ENCODE measurements at regions not wholly inside any gene's neighbourhood (a gene's known extent, or its start where the extent isn't known, plus 50 kb on each side); places are given as distances from the start of the nearest gene placed in this dataset.

DNA sequence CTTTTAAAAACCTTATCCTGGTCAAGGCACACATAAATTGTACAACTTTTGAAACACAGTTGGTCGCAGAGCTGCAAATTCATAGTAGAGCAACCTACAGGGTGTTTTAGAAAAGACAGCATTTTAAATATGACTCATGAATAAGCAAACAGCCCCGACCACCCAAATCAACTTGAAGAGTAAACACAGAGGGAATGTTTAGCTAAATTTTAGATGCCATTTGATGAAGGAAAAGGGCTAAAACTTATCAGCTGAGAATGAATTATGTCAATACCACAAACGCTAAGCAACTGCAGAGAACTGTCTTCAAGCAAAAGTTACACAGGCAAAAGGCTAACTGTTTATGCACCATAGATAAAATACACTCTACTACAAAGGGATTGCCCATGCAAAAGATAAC lies 427.5 kb upstream of the PSMD7 start:
- no peak for DNase-seq
- Histone ChIP-seq H3K4me1 (ENCODE audit: control insufficient read depth, insufficient read depth, low read length) (no peaks in the 10 kb centered on the region), H2BK20ac (ENCODE audit: low read depth, low read length) (no peak overlapping the region), H4K5ac (ENCODE audit: low read depth, low read length) (no peak overlapping the region), H3K9me3 (ENCODE audit: control insufficient read depth, insufficient read depth, low read length) (no peaks in the 10 kb centered on the region), H2BK15ac (ENCODE audit: low read depth, low read length) (no peak overlapping the region), H2AK5ac (ENCODE audit: low read depth, low read length) (no peak overlapping the region), H2BK5ac (ENCODE audit: low read depth, low read length, poor library complexity, severe bottlenecking) (no peak overlapping the region), H3K27me3 (ENCODE audit: control insufficient read depth, insufficient read depth, low read length) (no peaks in the 10 kb centered on the region), H3K36me3 (ENCODE audit: control insufficient read depth, insufficient read depth, low read length) (no peaks in the 10 kb centered on the region), H3K4me2 (ENCODE audit: low read depth, low read length) (no peak overlapping the region), H2AK9ac (replicated peaks; ENCODE audit: low read depth, low read length, poor library complexity) (no peak overlapping the region), H3K27ac (ENCODE audit: insufficient read depth, low read length) (no peak overlapping the region), H3K4ac (ENCODE audit: low read depth, low read length) (no peak overlapping the region), H4K91ac (ENCODE audit: insufficient read depth, low read depth, low read length) (no peak overlapping the region), H3K14ac (replicated peaks; ENCODE audit: low read depth, low read length) (no peak overlapping the region), H3K4me3 (ENCODE audit: insufficient read depth, low read depth, low read length) (no peak overlapping the region), H2BK120ac (ENCODE audit: low read depth, low read length) (no peak overlapping the region), H3K9me1 (ENCODE audit: insufficient read depth, low read length) (no peaks in the 10 kb centered on the region), H3K9ac (ENCODE audit: low read depth, low read length) (no peak overlapping the region), H4K20me1 (ENCODE audit: insufficient read depth, low read length) (no peaks in the 10 kb centered on the region), H3K18ac (ENCODE audit: low read depth, low read length) (no peak overlapping the region), H2AFZ (replicated peaks; ENCODE audit: low read length, poor library complexity) (no peak overlapping the region), H3K79me1 (ENCODE audit: low read depth in 1 of 2, low read length in 2 of 2) (no peaks in the 10 kb centered on the region), H3K23ac (ENCODE audit: low read depth, low read length) (no peak overlapping the region), H3K56ac (ENCODE audit: extremely low read depth, insufficient read depth, low read length) (no peak overlapping the region), H4K8ac (ENCODE audit: low read depth in 2 of 2, low read length in 2 of 2) (no peak overlapping the region)
- no TSS peak for BruUV-seq (replicated peaks)
- no peak for ATAC-seq (ENCODE audit: low read depth)
- intact Hi-C loops (cut with micrococcal nuclease) (no loop called here), in situ Hi-C loops (cut with MboI; ENCODE audit: low sequenced_read_pairs) (no loop called here), dilution Hi-C loops (cut with HindIII; ENCODE audit: low sequenced_read_pairs, unreplicated experiment) (no loop called here)
- CTCF ChIA-PET = interaction anchor here (1.1 kb wide), 1 partner anchor 9 kb away, joined by 4 read pairs; no protein-coding TSS in a partner anchor
- POLR2A ChIA-PET (ENCODE audit: unreplicated experiment) = interaction anchor here (0.6 kb wide), 1 partner anchor 257 kb away, joined by 3 read pairs; no protein-coding TSS in a partner anchor
- TF ChIP-seq CEBPB (IDR thresholded peaks at IDR 0.05; ENCODE audit: low read depth, low read length) (no peak), USF2 (IDR thresholded peaks at IDR 0.05; ENCODE audit: low read depth, low read length) (no peak)
- no CpG with 5 or more reads among the region's 3 CpGs for WGBS, 2 experiments (ENCODE audit: extremely low coverage in 2 of 2, insufficient read length in 1 of 2)
